ENCODE measurements at regions not wholly inside any gene's neighbourhood (a gene's known extent, or its start where the extent isn't known, plus 50 kb on each side); places are given as distances from the start of the nearest gene placed in this dataset.
"Not testable (repeated sequence)": the region's sequence is repeated elsewhere in the genome, so short reads cannot be mapped to it uniquely, and the experiment has no call there.

GRCh38 chr3:22713936-22714335 lies 489.2 kb upstream of the UBE2E2 start:
- no peaks in the 10 kb centered on the region for H3K27me3 Mint-ChIP-seq (ENCODE audit: low read depth)
- no peak overlapping the region for H3K4me3 Mint-ChIP-seq
- H3K9me3 Mint-ChIP-seq, result no peaks in the 10 kb centered on the region
- H3K27ac Mint-ChIP-seq, result no peak overlapping the region
- no peaks in the 10 kb centered on the region for H3K36me3 Mint-ChIP-seq (ENCODE audit: low read depth)
- H3K4me1 Mint-ChIP-seq (ENCODE audit: low read depth), result no peaks in the 10 kb centered on the region

DNA sequence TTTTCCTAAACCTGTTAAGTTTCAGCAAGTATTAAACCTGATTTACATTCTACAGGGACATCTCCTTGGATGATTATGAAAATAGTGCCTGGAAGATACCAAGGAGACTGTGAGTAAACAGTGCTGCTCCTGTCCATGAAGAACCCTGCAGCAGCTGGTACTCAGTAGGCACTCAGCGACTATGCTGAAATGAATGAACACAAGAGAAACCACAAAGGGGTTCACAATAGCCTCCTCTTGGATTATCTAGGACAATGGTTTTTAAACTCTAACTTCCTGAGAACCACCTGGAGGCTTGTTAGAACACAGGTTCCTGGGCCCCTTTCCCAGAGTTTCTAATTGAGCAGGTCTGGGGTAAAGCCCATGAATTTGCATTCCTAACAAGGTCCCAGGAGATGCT lies 488.4 kb upstream of the UBE2E2 start:
- Mint-ChIP-seq H3K36me3 (ENCODE audit: low read depth) (no peaks in the 10 kb centered on the region), H3K9me3 (no peaks in the 10 kb centered on the region), H3K27ac (no peak overlapping the region), H3K4me3 (no peak overlapping the region), H3K27me3 (ENCODE audit: low read depth) (no peaks in the 10 kb centered on the region), H3K4me1 (ENCODE audit: low read depth) (no peaks in the 10 kb centered on the region)

DNA sequence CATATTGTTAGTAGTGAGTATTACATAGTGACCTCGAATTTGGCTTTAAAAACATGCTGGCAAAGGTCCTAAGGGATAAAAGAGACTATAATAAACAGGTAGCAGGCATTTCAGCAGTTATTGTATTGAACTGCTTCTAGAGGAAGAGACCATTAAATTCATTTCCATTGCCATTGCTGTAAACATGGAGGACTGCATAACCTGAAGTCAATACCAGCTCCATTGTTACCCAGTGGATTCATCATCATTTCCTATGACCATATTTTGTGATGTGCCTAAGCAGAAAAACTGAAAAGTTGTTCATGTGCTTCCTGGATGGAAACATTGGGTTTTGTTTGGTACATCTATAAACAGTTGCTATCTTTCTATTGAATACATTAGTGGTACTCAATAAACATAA lies 482.5 kb upstream of the UBE2E2 start:
- no peak overlapping the region for H3K27ac Mint-ChIP-seq
- H3K4me1 Mint-ChIP-seq (ENCODE audit: low read depth), result no peaks in the 10 kb centered on the region
- no peaks in the 10 kb centered on the region for H3K9me3 Mint-ChIP-seq
- no peaks in the 10 kb centered on the region for H3K36me3 Mint-ChIP-seq (ENCODE audit: low read depth)
- H3K4me3 Mint-ChIP-seq, result no peak overlapping the region
- no peaks in the 10 kb centered on the region for H3K27me3 Mint-ChIP-seq (ENCODE audit: low read depth)

GRCh38 chr3:22724420-22724819 lies 478.7 kb upstream of the UBE2E2 start:
- Mint-ChIP-seq H3K9me3 (no peaks in the 10 kb centered on the region), H3K36me3 (ENCODE audit: low read depth) (no peaks in the 10 kb centered on the region)

GRCh38 chr3:22728406-22728805 lies 474.7 kb upstream of the UBE2E2 start:
- H3K27ac Mint-ChIP-seq, result no peak overlapping the region
- H3K4me1 Mint-ChIP-seq (ENCODE audit: low read depth), result no peaks in the 10 kb centered on the region
- H3K4me3 Mint-ChIP-seq, result no peak overlapping the region
- no peaks in the 10 kb centered on the region for H3K36me3 Mint-ChIP-seq (ENCODE audit: low read depth)
- no peaks in the 10 kb centered on the region for H3K27me3 Mint-ChIP-seq (ENCODE audit: low read depth)
- H3K9me3 Mint-ChIP-seq, result no peaks in the 10 kb centered on the region

More at GRCh38 chr3:22724420-22724819, 478.7 kb upstream of the UBE2E2 start:
- Mint-ChIP-seq H3K27me3 (ENCODE audit: low read depth) (no peaks in the 10 kb centered on the region), H3K27ac (no peak overlapping the region), H3K4me1 (ENCODE audit: low read depth) (no peaks in the 10 kb centered on the region), H3K4me3 (no peak overlapping the region)

GRCh38 chr3:22729212-22729611 lies 473.9 kb upstream of the UBE2E2 start:
- Mint-ChIP-seq H3K27me3 (ENCODE audit: low read depth) (no peaks in the 10 kb centered on the region), H3K36me3 (ENCODE audit: low read depth) (no peaks in the 10 kb centered on the region), H3K27ac (no peak overlapping the region), H3K4me1 (ENCODE audit: low read depth) (no peaks in the 10 kb centered on the region), H3K9me3 (no peaks in the 10 kb centered on the region), H3K4me3 (no peak overlapping the region)

- Mint-ChIP-seq H3K27me3 (ENCODE audit: low read depth) (no peaks in the 10 kb centered on the region), H3K36me3 (ENCODE audit: low read depth) (no peaks in the 10 kb centered on the region), H3K4me1 (ENCODE audit: low read depth) (no peaks in the 10 kb centered on the region), H3K27ac (no peak overlapping the region), H3K4me3 (no peak overlapping the region), H3K9me3 (no peaks in the 10 kb centered on the region)
Measured at GRCh38 chr3:22729981-22730380, 473.1 kb upstream of the UBE2E2 start.

GRCh38 chr3:22730701-22731100 lies 472.4 kb upstream of the UBE2E2 start:
- H3K27ac Mint-ChIP-seq, result no peak overlapping the region
- no peaks in the 10 kb centered on the region for H3K27me3 Mint-ChIP-seq (ENCODE audit: low read depth)
- H3K9me3 Mint-ChIP-seq, result no peaks in the 10 kb centered on the region
- H3K4me1 Mint-ChIP-seq (ENCODE audit: low read depth), result no peaks in the 10 kb centered on the region
- H3K36me3 Mint-ChIP-seq (ENCODE audit: low read depth), result no peaks in the 10 kb centered on the region
- no peak overlapping the region for H3K4me3 Mint-ChIP-seq

DNA sequence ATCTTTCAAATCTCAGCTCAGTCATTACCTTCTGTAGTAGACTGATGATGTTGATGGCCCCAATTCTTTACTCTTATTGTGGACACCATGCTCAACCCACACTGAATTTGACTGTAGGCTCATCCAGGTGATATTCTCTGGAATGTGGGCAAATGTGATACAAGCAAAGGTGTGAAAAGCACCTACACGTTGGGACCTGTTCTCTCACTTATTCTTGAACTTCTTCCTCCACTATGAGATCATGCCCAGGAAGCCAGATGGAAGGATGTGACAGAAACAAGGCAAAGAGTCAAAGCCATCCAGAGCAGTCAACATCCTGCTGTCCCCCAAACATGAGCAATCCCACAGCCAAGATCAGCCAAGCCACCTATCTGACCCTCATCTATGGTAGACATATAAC lies 471.2 kb upstream of the UBE2E2 start:
- no peak overlapping the region for H3K4me3 Mint-ChIP-seq
- H3K36me3 Mint-ChIP-seq (ENCODE audit: low read depth), result no peaks in the 10 kb centered on the region
- no peak overlapping the region for H3K27ac Mint-ChIP-seq
- H3K9me3 Mint-ChIP-seq, result peaks cover 4% of the 10 kb centered on the region
- H3K4me1 Mint-ChIP-seq (ENCODE audit: low read depth), result no peaks in the 10 kb centered on the region
- no peaks in the 10 kb centered on the region for H3K27me3 Mint-ChIP-seq (ENCODE audit: low read depth)

DNA sequence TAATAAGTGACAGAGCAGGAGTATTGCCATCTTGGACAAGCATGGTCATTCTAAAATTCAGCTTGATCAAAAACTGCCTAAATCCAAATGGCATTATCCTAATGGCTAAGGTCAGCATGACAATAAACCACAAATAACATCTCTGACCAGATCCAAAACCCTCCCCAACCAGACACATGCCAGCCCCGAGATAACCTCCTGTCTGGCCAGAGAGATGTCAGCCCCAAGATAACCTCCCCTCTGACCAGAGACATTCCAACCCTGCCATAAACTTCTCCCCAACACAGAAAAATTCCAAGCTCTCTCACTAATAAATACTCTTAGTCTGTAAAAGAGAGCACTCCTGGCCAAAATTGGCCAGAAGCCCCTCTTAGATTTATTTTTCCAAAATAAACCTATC lies 470.5 kb upstream of the UBE2E2 start:
- Mint-ChIP-seq H3K4me1 (ENCODE audit: low read depth) (no peaks in the 10 kb centered on the region), H3K27ac (no peak overlapping the region), H3K9me3 (peaks cover 4% of the 10 kb centered on the region), H3K36me3 (ENCODE audit: low read depth) (no peaks in the 10 kb centered on the region), H3K27me3 (ENCODE audit: low read depth) (no peaks in the 10 kb centered on the region), H3K4me3 (no peak overlapping the region)

- Mint-ChIP-seq H3K9me3 (peaks cover 4% of the 10 kb centered on the region), H3K4me1 (ENCODE audit: low read depth) (no peaks in the 10 kb centered on the region), H3K27ac (no peak overlapping the region), H3K36me3 (ENCODE audit: low read depth) (no peaks in the 10 kb centered on the region), H3K27me3 (ENCODE audit: low read depth) (no peaks in the 10 kb centered on the region), H3K4me3 (no peak overlapping the region)
Measured at GRCh38 chr3:22734207-22734606, 468.9 kb upstream of the UBE2E2 start.

DNA sequence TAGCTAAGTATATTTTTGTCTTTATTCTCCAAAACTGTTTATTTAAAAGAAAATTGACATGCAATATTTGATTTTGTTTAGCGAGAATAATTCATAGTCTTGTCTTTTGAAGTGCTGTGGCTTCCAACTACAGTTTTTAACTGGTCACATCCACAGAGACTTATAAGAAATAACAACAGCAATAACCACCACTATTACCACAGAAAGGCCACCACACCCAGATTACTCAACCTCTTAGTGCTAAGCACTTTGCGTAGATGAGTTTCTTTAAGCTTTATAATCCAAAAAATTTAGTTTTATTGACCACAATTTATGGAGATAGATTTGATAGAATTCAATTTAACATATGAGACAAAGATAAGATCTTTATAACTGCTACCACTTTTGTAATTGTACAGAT lies 468.4 kb upstream of the UBE2E2 start:
- no peaks in the 10 kb centered on the region for H3K4me1 Mint-ChIP-seq (ENCODE audit: low read depth)
- H3K4me3 Mint-ChIP-seq, result no peak overlapping the region
- no peaks in the 10 kb centered on the region for H3K27me3 Mint-ChIP-seq (ENCODE audit: low read depth)
- no peak overlapping the region for H3K27ac Mint-ChIP-seq
- H3K9me3 Mint-ChIP-seq, result peaks cover 4% of the 10 kb centered on the region
- H3K36me3 Mint-ChIP-seq (ENCODE audit: low read depth), result no peaks in the 10 kb centered on the region

- Mint-ChIP-seq H3K36me3 (ENCODE audit: low read depth) (no peaks in the 10 kb centered on the region), H3K4me1 (ENCODE audit: low read depth) (no peaks in the 10 kb centered on the region), H3K27ac (no peak overlapping the region), H3K4me3 (no peak overlapping the region), H3K9me3 (peaks cover 4% of the 10 kb centered on the region), H3K27me3 (ENCODE audit: low read depth) (no peaks in the 10 kb centered on the region)
Measured at GRCh38 chr3:22735373-22735772, 467.8 kb upstream of the UBE2E2 start.

- H3K27ac Mint-ChIP-seq; H3K9me3 Mint-ChIP-seq; H3K36me3 Mint-ChIP-seq (ENCODE audit: low read depth); H3K27me3 Mint-ChIP-seq (ENCODE audit: low read depth); H3K4me1 Mint-ChIP-seq (ENCODE audit: low read depth); H3K4me3 Mint-ChIP-seq: not testable (repeated sequence)
Measured at GRCh38 chr3:22743386-22743785, 459.7 kb upstream of the UBE2E2 start.

- H3K4me3 Mint-ChIP-seq, result no peak overlapping the region
- no peak overlapping the region for H3K27ac Mint-ChIP-seq
- no peaks in the 10 kb centered on the region for H3K27me3 Mint-ChIP-seq (ENCODE audit: low read depth)
- no peaks in the 10 kb centered on the region for H3K36me3 Mint-ChIP-seq (ENCODE audit: low read depth)
- no peaks in the 10 kb centered on the region for H3K4me1 Mint-ChIP-seq (ENCODE audit: low read depth)
- H3K9me3 Mint-ChIP-seq, result peaks cover 9% of the 10 kb centered on the region
Measured at GRCh38 chr3:22745321-22745720, 457.8 kb upstream of the UBE2E2 start.

- Mint-ChIP-seq H3K9me3 (peaks cover 9% of the 10 kb centered on the region), H3K27me3 (ENCODE audit: low read depth) (no peaks in the 10 kb centered on the region)
Measured at GRCh38 chr3:22746221-22746620, 456.9 kb upstream of the UBE2E2 start.

More at GRCh38 chr3:22746221-22746620, 456.9 kb upstream of the UBE2E2 start:
- H3K4me3 Mint-ChIP-seq, result no peak overlapping the region
- no peaks in the 10 kb centered on the region for H3K4me1 Mint-ChIP-seq (ENCODE audit: low read depth)
- no peaks in the 10 kb centered on the region for H3K36me3 Mint-ChIP-seq (ENCODE audit: low read depth)
- no peak overlapping the region for H3K27ac Mint-ChIP-seq

Measured in T-helper 1 cell treated with Interleukin-12 subunit alpha and Interleukin-12 subunit beta and Interleukin-4 antibody, amounts not matched to agents 30 μg/mL and 1 μg/mL, for 36 hours (primary cell).